ENCODE measurements at regions not wholly inside any gene's neighbourhood (a gene's known extent, or its start where the extent isn't known, plus 50 kb on each side); places are given as distances from the start of the nearest gene placed in this dataset.

GRCh38 chr3:71998995-71999673 lies 214.2 kb upstream of the PROK2 start:
- TF ChIP-seq POLR2A (IDR thresholded peaks at IDR 0.05) = no peak
- TF ChIP-seq, protein P1, sequence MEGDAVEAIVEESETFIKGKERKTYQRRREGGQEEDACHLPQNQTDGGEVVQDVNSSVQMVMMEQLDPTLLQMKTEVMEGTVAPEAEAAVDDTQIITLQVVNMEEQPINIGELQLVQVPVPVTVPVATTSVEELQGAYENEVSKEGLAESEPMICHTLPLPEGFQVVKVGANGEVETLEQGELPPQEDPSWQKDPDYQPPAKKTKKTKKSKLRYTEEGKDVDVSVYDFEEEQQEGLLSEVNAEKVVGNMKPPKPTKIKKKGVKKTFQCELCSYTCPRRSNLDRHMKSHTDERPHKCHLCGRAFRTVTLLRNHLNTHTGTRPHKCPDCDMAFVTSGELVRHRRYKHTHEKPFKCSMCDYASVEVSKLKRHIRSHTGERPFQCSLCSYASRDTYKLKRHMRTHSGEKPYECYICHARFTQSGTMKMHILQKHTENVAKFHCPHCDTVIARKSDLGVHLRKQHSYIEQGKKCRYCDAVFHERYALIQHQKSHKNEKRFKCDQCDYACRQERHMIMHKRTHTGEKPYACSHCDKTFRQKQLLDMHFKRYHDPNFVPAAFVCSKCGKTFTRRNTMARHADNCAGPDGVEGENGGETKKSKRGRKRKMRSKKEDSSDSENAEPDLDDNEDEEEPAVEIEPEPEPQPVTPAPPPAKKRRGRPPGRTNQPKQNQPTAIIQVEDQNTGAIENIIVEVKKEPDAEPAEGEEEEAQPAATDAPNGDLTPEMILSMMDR (IDR thresholded peaks at IDR 0.05) = no peak
